Neural progenitor cell (in vitro differentiated cells): ENCODE measurements at regions not wholly inside any gene's neighbourhood (a gene's known extent, or its start where the extent isn't known, plus 50 kb on each side); places are given as distances from the start of the nearest gene placed in this dataset.

Source experiments
- DNase-seq: peaks from one replicate; pipeline ENCODE4 v3.0.0-alpha.2; 2016; ENCODE audit warnings: low spot score
- H2AFZ ChIP-seq: fragments of 200-600 bp; sonication (generic); replicated peaks from 2 replicates; pipeline ENCODE4 v1.6.1; 2016; ENCODE audit warnings: antibody characterized with exemption
- H3F3A ChIP-seq: fragments of 200-600 bp; sonication (generic); 2 replicates; pipeline ENCODE4 v1.6.1; 2016; ENCODE audit warnings: antibody characterized with exemption, low read depth
- H3K27ac ChIP-seq: fragments of 200-600 bp; sonication (generic); 2 replicates; pipeline ENCODE4 v1.5.1; 2016; ENCODE audit warnings: mild to moderate bottlenecking
- H3K27me3 ChIP-seq: fragments of 200-600 bp; sonication (generic); 2 replicates; pipeline ENCODE4 v1.6.1; 2016; ENCODE audit warnings: mild to moderate bottlenecking, moderate library complexity
- H3K36me3 ChIP-seq: fragments of 200-600 bp; sonication (generic); 2 replicates; pipeline ENCODE4 v1.5.1; 2016
- H3K4me1 ChIP-seq: fragments of 200-600 bp; sonication (generic); 2 replicates; pipeline ENCODE4 v1.6.1; 2016; ENCODE audit warnings: mixed run types
- H3K4me2 ChIP-seq: fragments of 200-600 bp; sonication (generic); 2 replicates; pipeline ENCODE4 v1.6.1; 2016
- H3K4me3 ChIP-seq: fragments of 200-600 bp; sonication (generic); 2 replicates; pipeline ENCODE4 v1.5.1; 2016
- H3K79me2 ChIP-seq: fragments of 200-600 bp; sonication (generic); 2 replicates; pipeline ENCODE4 v1.6.1; 2016; ENCODE audit warnings: low read depth
- H3K9ac ChIP-seq: fragments of 200-600 bp; sonication (generic); 2 replicates; pipeline ENCODE4 v1.6.1; 2016
- H3K9me3 ChIP-seq: fragments of 200-600 bp; sonication (generic); 2 replicates; pipeline ENCODE4 v1.5.1; 2016; ENCODE audit warnings: low read depth
- H4K20me1 ChIP-seq: fragments of 200-600 bp; sonication (generic); 2 replicates; pipeline ENCODE4 v1.6.1; 2016; ENCODE audit warnings: low read depth
- H3K27ac Mint-ChIP-seq: 3 replicates; pipeline ENCODE4 v1.8.0; 2021; ENCODE audit warnings: mixed read lengths
- H3K27me3 Mint-ChIP-seq: 2 replicates; pipeline ENCODE4 v1.8.0; 2022; ENCODE audit warnings: low read depth, mild to moderate bottlenecking, inconsistent platforms, moderate library complexity, mixed read lengths; ENCODE audit not compliant: insufficient read depth
- H3K36me3 Mint-ChIP-seq: 3 replicates; pipeline ENCODE4 v1.8.0; 2021; ENCODE audit warnings: mixed read lengths
- H3K4me1 Mint-ChIP-seq: 3 replicates; pipeline ENCODE4 v1.8.0; 2021; ENCODE audit warnings: mixed read lengths
- H3K4me3 Mint-ChIP-seq: 3 replicates; pipeline ENCODE4 v1.8.0; 2021; ENCODE audit warnings: mild to moderate bottlenecking, moderate library complexity, mixed read lengths
- H3K9me3 Mint-ChIP-seq: 3 replicates; pipeline ENCODE4 v1.8.0; 2020; ENCODE audit warnings: mixed read lengths
- EZH2 ChIP-seq: fragments of 200-600 bp; sonication (generic); IDR thresholded peaks from 2 replicates; pipeline ENCODE4 v1.6.1; 2017; ENCODE audit warnings: antibody characterized with exemption, mild to moderate bottlenecking, moderate library complexity
- EZH2phosphoT487 ChIP-seq: fragments of 200-600 bp; sonication (generic); IDR thresholded peaks from 2 replicates; pipeline ENCODE4 v1.6.1; 2017; ENCODE audit warnings: antibody characterized with exemption
- TF ChIP-seq, protein P1 (sequence below): fragments of 200-600 bp; sonication (generic); IDR thresholded peaks from 2 replicates; pipeline ENCODE4 v1.5.1; 2017; ENCODE audit warnings: antibody characterized with exemption, mild to moderate bottlenecking

- peaks cover 6% of the 10 kb centered on the region for H3K27me3 Mint-ChIP-seq
- no peak overlapping the region for H3K4me2 ChIP-seq
Observed at GRCh38 chr11:129315781-129316579, 59.7 kb upstream of the BARX2 start.

DNA sequence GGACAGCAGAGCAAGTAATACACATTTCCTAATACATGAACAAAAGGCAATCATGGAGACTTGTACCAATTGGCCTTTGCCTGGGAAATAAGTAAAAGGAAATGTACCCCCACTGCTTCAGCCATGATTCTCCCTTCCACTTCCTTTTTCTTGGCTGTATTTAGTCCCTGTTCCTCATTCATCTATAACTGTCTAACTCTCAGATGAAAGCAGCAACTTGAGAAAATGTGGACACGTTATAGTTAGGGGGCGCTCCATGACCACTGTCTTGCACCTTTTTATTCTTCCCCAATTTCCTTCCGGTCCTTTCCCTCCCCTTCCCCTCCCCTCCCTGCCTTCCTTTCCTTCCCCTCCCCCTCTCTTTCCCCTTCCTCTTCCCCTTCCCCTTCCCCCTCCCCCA is 61.3 kb upstream of the BARX2 start:
- DNase-seq = no peak
- Histone ChIP-seq H3K9me3 (no peaks in the 10 kb centered on the region), H3K4me1 (peaks cover 29% of the 10 kb centered on the region), H3K27me3 (no peaks in the 10 kb centered on the region), H3K36me3 (no peaks in the 10 kb centered on the region), H4K20me1 (no peaks in the 10 kb centered on the region), H3K27ac (no peak overlapping the region), H3F3A (peaks cover 7% of the 10 kb centered on the region), H2AFZ (no peak overlapping the region), H3K9ac (no peak overlapping the region), H3K79me2 (no peaks in the 10 kb centered on the region), H3K4me2 (no peak overlapping the region), H3K4me3 (no peak overlapping the region)
- H3K36me3 Mint-ChIP-seq = no peaks in the 10 kb centered on the region
- peaks cover 39% of the 10 kb centered on the region for H3K4me1 Mint-ChIP-seq
- H3K27ac Mint-ChIP-seq = no peak overlapping the region
- H3K9me3 Mint-ChIP-seq = peaks cover 5% of the 10 kb centered on the region
- peaks cover 9% of the 10 kb centered on the region for H3K27me3 Mint-ChIP-seq
- TF ChIP-seq EZH2phosphoT487 = no peak
- no peak for TF ChIP-seq EZH2
- TF ChIP-seq, protein P1, sequence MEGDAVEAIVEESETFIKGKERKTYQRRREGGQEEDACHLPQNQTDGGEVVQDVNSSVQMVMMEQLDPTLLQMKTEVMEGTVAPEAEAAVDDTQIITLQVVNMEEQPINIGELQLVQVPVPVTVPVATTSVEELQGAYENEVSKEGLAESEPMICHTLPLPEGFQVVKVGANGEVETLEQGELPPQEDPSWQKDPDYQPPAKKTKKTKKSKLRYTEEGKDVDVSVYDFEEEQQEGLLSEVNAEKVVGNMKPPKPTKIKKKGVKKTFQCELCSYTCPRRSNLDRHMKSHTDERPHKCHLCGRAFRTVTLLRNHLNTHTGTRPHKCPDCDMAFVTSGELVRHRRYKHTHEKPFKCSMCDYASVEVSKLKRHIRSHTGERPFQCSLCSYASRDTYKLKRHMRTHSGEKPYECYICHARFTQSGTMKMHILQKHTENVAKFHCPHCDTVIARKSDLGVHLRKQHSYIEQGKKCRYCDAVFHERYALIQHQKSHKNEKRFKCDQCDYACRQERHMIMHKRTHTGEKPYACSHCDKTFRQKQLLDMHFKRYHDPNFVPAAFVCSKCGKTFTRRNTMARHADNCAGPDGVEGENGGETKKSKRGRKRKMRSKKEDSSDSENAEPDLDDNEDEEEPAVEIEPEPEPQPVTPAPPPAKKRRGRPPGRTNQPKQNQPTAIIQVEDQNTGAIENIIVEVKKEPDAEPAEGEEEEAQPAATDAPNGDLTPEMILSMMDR = no peak
- H3K4me3 Mint-ChIP-seq = no peak overlapping the region

More at GRCh38 chr11:129315781-129316579, 59.7 kb upstream of the BARX2 start:
- Histone ChIP-seq H3K4me1 (peaks cover 34% of the 10 kb centered on the region), H3K27ac (no peak overlapping the region), H3F3A (peaks cover 7% of the 10 kb centered on the region), H2AFZ (peak overlapping the region; percentile 92), H3K27me3 (no peaks in the 10 kb centered on the region), H3K9ac (no peak overlapping the region), H3K4me3 (no peak overlapping the region), H3K9me3 (no peaks in the 10 kb centered on the region), H4K20me1 (no peaks in the 10 kb centered on the region), H3K79me2 (no peaks in the 10 kb centered on the region), H3K36me3 (no peaks in the 10 kb centered on the region)
- DNase-seq = peak; percentile 56
- TF ChIP-seq EZH2phosphoT487 = no peak
- TF ChIP-seq, protein P1 = peak; percentile 18
- Mint-ChIP-seq H3K9me3 (peaks cover 2% of the 10 kb centered on the region), H3K4me3 (no peak overlapping the region), H3K27ac (peak overlapping the region; percentile 92), H3K4me1 (peaks cover 55% of the 10 kb centered on the region), H3K36me3 (no peaks in the 10 kb centered on the region)

GRCh38 chr11:129313541-129314297 is 61.9 kb upstream of the BARX2 start:
- H3K79me2 ChIP-seq = no peaks in the 10 kb centered on the region
- Mint-ChIP-seq H3K36me3 (no peaks in the 10 kb centered on the region), H3K27ac (peak overlapping the region; percentile 34), H3K9me3 (peaks cover 7% of the 10 kb centered on the region), H3K4me3 (no peak overlapping the region), H3K27me3 (peaks cover 13% of the 10 kb centered on the region), H3K4me1 (peaks cover 33% of the 10 kb centered on the region)
- H3K4me3 ChIP-seq = no peak overlapping the region
- no peak overlapping the region for H3K4me2 ChIP-seq
- H3F3A ChIP-seq = peaks cover 7% of the 10 kb centered on the region
- H3K27ac ChIP-seq = no peak overlapping the region
- H3K36me3 ChIP-seq = no peaks in the 10 kb centered on the region
- no peak for DNase-seq
- H3K9ac ChIP-seq = no peak overlapping the region
- no peaks in the 10 kb centered on the region for H3K9me3 ChIP-seq
- H4K20me1 ChIP-seq = no peaks in the 10 kb centered on the region
- peaks cover 27% of the 10 kb centered on the region for H3K4me1 ChIP-seq
- no peak overlapping the region for H2AFZ ChIP-seq
- no peaks in the 10 kb centered on the region for H3K27me3 ChIP-seq
- TF ChIP-seq EZH2 = no peak
- no peak for TF ChIP-seq EZH2phosphoT487
- TF ChIP-seq, protein P1 = no peak
